Skeletal muscle satellite cell (primary cell): ENCODE measurements at regions not wholly inside any gene's neighbourhood (a gene's known extent, or its start where the extent isn't known, plus 50 kb on each side); places are given as distances from the start of the nearest gene placed in this dataset.

ENCODE experiments used
- H3K27me3 ChIP-seq: 2 replicates; pipeline ENCODE4 v1.7.0; 2013; ENCODE audit warnings: low read length; ENCODE audit not compliant: control insufficient read depth, insufficient read depth
- H3K36me3 ChIP-seq: 2 replicates; pipeline ENCODE4 v1.7.0; 2013; ENCODE audit warnings: mild to moderate bottlenecking, control low read depth, low read length; ENCODE audit not compliant: insufficient read depth
- H3K4me1 ChIP-seq: 2 replicates; pipeline ENCODE4 v1.7.0; 2013; ENCODE audit warnings: low read length; ENCODE audit not compliant: control insufficient read depth, insufficient read depth
- H3K4me2 ChIP-seq: 2 replicates; pipeline ENCODE4 v1.7.0; 2013; ENCODE audit warnings: mild to moderate bottlenecking, low read length
- H3K4me3 ChIP-seq: 2 replicates; pipeline ENCODE4 v1.7.0; 2013; ENCODE audit warnings: low read length
- H3K9ac ChIP-seq: 2 replicates; pipeline ENCODE4 v1.7.0; 2013; ENCODE audit warnings: mild to moderate bottlenecking, low read depth, low read length, moderate library complexity
- H3K9me3 ChIP-seq: replicated peaks from 2 replicates; pipeline ENCODE4 v1.7.0; 2013; ENCODE audit warnings: mild to moderate bottlenecking, control low read depth, low read length

DNA sequence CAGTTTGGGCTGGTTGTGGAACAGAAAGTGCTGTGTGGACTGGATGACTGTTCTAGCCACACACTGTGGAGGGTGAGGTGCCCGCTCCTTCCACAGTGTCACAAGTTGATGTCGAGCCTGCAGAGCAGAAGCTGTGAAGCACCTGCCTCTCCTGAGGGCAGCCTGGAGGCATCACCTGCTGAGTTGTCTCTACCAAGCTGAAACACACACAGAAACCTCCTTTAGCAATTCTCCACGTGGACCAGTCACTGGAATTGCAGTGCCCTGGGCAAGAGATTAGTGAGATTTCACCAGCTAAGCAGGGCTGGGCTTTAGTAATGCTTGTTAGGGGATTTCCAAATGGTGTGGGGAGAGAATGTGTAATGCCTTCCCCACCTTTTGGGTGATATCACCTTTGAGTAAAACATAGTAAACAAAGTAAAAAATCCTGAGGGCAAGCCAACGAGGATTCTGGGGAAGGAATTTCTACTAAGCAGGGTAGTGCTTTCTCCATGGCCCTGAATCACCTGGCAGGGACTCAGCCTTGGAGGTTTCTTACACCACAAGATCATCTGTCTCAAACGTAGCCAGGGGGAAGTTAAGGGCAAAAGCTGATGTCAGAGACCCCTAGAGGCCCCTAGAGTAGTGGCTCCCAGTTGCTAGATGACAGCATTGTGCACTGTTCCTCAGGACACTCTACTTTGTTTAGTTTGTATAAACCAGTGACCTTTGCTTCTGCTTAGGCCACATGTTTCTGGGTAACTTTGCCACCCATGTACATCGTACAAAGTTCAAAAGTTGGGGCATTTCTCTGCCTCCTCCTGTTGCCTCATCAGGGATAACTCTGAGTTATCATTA lies 233.1 kb upstream of the IGFBP3 start:
- peaks cover 21% of the 10 kb centered on the region for H3K4me1 ChIP-seq
- H3K36me3 ChIP-seq, result no peaks in the 10 kb centered on the region
- H3K9ac ChIP-seq, result no peak overlapping the region
- no peak overlapping the region for H3K4me3 ChIP-seq
- H3K27me3 ChIP-seq, result no peaks in the 10 kb centered on the region
- H3K9me3 ChIP-seq, result no peaks in the 10 kb centered on the region
- no peak overlapping the region for H3K4me2 ChIP-seq

DNA sequence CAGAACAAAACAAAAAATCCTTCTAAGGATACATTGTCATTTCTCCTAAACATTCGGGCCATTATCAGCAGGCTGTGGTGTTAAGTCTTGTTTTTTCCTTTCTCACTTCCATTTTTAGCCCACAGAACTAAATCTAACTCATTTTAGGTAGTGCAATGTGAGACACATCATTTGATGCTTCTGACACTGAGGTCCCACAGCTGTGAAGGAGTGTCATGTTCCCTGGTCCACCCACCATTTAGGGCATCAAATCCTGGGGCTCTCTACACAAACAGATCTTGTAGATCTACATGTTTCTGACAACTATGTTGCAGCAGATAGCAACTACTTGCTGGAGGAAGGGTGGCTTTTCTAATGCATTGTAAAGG lies 232.5 kb upstream of the IGFBP3 start:
- Histone ChIP-seq H3K4me3 (no peak overlapping the region), H3K4me1 (peaks cover 21% of the 10 kb centered on the region), H3K9ac (no peak overlapping the region), H3K27me3 (no peaks in the 10 kb centered on the region), H3K36me3 (no peaks in the 10 kb centered on the region), H3K9me3 (no peaks in the 10 kb centered on the region), H3K4me2 (no peak overlapping the region)

DNA sequence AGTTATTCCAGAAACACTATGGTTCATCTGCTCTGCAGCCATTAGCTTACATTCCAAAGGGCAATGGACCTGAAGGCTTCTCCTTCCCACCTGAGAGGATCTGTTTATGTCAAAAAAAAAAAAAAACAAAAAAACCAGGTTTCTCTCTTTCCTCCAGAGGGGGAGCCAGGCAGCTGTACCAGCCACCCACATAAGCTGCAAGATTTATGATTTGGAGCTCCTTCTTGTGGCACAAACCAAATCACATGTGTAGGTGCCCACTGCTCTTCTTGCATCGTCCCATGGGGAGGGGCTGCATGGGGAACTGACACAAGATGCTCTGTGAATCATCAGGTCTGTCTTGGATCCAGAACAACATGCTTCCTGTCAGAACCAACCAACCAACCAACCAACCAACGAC lies 231.6 kb upstream of the IGFBP3 start:
- Histone ChIP-seq H3K4me2 (no peak overlapping the region), H3K9me3 (no peaks in the 10 kb centered on the region), H3K4me1 (peaks cover 23% of the 10 kb centered on the region), H3K36me3 (no peaks in the 10 kb centered on the region), H3K9ac (no peak overlapping the region), H3K4me3 (no peak overlapping the region), H3K27me3 (no peaks in the 10 kb centered on the region)

DNA sequence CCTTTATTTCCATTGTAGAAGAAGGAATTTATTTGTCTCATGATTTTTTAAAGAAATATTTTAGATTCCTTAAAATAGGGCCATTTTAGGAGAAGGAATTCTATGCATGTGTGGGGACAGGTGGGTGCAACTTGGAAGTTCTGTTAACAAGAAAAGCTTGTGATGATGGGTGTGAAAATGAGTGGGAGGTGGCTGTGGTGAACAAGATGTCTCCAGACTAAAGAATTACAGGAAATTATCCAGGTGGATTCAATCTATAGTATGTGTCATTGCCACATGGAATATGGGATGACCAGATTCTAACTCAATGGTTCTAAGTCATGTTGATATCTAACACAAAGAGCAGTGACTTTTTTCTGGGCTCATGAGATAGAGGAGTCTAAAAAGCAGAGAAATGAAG lies 229.6 kb upstream of the IGFBP3 start:
- Histone ChIP-seq H3K9me3 (no peaks in the 10 kb centered on the region), H3K4me2 (no peak overlapping the region), H3K4me1 (peaks cover 37% of the 10 kb centered on the region), H3K27me3 (no peaks in the 10 kb centered on the region), H3K36me3 (no peaks in the 10 kb centered on the region), H3K9ac (no peak overlapping the region), H3K4me3 (no peak overlapping the region)

DNA sequence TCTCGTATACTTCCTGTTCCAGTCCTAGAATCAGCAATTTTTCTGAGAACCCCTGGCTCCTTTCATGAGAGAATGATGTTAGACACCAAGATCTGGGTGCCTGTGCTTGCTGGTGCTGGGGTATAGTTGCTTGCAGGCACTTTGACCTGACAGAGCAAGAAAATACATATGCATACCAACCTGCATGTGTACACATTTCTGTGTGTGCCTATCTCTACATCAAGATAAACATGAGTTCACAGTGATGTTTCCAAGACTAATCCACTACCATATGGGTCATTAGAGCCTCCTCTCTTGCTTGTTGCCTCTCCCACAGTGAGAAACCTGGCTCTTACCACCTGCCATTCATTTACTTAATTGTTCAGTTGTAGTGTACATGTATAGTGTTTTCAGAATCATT lies 229.1 kb upstream of the IGFBP3 start:
- no peaks in the 10 kb centered on the region for H3K36me3 ChIP-seq
- no peak overlapping the region for H3K9ac ChIP-seq
- H3K4me3 ChIP-seq, result no peak overlapping the region
- H3K27me3 ChIP-seq, result no peaks in the 10 kb centered on the region
- H3K4me1 ChIP-seq, result peaks cover 40% of the 10 kb centered on the region
- H3K9me3 ChIP-seq, result no peaks in the 10 kb centered on the region
- no peak overlapping the region for H3K4me2 ChIP-seq

DNA sequence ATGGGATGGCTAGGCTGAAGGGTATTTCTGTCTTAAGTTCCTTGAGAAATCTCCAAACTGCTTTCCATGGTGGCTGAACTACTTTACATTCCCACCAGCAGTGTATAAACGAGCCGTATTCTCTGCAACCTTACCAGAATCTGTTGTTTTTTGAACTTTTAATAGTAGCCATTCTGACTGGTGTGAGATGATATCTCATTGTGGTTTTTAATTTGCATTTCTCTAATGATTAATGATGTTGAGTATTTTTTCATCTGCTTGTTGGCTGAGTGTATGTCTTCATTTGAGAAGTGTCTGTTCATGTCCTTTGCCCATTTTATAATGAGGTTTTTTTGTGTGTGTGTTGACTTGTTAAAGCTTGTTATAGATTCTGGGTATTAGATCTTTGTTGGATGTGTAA lies 226.8 kb upstream of the IGFBP3 start:
- Histone ChIP-seq H3K4me2 (no peak overlapping the region), H3K9ac (peak overlapping the region; percentile 85), H3K27me3 (no peaks in the 10 kb centered on the region), H3K9me3 (no peaks in the 10 kb centered on the region), H3K4me3 (no peak overlapping the region), H3K4me1 (peaks cover 58% of the 10 kb centered on the region), H3K36me3 (no peaks in the 10 kb centered on the region)

DNA sequence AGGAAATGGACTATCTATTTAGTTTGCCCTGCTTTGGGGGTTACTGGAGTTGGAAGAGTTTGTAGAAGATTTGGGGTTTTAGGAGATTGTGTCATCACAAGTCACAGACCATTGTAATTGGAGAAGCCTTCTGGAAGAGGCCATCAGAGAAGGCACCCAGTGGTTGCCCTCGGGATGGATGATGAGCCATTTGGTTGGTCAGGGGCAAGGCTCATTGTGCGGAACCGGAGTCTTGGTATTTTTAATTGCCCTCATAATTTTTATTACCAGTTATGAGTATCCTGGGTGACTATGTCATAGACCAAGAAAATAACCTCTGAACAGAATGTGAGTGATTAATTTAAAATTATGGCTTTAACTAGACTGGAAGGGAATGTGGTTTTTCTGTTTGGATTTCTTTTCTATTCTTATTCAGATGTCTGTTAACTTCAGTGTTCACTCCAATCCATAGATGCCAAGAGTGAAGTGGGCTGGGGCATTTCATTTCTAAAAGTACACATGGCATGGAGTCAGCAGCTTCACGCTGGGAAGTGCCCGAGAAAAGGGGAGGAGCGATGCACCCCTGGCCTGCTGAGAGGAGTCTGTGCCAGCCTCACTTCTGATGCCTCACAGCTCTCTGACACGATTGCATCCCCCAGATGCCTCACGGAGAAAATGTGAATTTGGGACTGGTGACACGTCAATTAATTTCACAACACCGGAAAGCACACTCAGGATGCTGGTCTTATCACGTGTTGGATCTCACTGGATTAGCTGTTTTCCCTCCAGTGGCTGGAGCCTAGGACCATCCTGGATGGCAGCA lies 225.6 kb upstream of the IGFBP3 start:
- H3K36me3 ChIP-seq, result no peaks in the 10 kb centered on the region
- no peaks in the 10 kb centered on the region for H3K9me3 ChIP-seq
- H3K9ac ChIP-seq, result peak overlapping the region; percentile 85
- H3K27me3 ChIP-seq, result no peaks in the 10 kb centered on the region
- peaks cover 56% of the 10 kb centered on the region for H3K4me1 ChIP-seq
- H3K4me3 ChIP-seq, result peak overlapping the region; percentile 44
- H3K4me2 ChIP-seq, result peak overlapping the region; percentile 66

DNA sequence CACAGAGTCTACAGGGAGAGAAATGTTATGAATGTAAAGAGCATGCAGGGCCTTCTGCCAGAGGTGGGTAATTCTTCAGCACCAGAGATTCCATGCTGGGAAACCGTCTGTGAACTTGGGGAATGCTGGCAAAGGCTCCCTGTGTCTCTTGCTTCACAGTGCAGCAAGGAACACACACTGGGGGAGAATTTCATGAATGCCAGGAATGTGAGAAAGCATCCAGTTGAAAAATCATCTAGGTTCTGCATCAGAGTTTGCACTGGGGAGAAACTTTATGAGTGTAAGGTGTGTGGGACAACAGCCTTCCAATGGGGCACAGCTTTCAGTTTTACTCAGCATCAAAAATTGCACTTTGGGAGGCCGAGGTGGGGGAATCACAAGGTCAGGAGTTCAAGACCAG lies 224.3 kb upstream of the IGFBP3 start:
- Histone ChIP-seq H3K9me3 (no peaks in the 10 kb centered on the region), H3K9ac (peak overlapping the region; percentile 85), H3K27me3 (no peaks in the 10 kb centered on the region), H3K4me3 (peak overlapping the region; percentile 44), H3K4me1 (peaks cover 45% of the 10 kb centered on the region), H3K36me3 (no peaks in the 10 kb centered on the region), H3K4me2 (peak overlapping the region; percentile 66)

DNA sequence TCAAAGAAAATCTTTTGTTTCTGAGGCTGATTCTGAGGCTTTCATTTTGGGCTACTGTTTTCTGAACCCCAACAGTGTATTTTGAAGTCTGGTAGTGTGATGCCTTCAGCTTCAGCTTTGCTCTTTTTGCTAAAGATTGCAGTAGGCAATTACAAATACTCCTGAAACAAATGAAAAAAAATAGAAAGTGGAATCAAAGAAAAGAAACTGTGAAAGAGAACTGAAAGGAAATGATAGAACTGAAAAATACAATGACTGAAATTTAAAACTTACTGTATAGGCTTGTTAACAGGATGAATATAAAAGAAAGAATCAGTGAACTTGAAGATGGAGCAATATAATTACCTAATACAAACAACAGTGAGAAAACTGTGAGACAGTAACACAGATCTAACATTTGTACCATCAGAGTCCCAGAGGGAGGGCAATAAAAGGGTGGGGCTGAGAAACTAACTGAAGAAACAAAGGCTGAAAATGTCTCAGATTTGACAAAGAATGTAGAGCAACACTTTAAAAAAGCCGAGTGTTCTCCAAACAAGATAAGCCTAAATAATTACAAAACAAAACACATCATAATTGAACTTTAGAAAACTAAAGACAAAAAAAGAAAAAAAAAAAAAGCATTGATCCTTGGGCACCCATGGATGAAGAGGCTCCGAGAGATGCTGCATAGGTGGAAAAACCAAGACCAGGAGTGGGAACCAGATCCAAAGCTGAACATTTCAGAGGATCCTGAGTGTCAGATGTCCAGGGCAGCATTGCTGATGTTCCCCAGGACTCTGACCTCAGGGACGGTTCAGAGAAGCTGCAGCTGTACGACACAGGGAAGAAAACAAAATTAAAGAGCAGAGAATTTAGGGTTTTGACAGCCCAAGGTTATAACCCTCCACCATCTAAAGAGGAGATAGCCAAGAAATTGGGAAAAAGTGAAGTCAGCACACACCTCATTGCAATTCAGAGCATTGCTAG lies 223.2 kb upstream of the IGFBP3 start:
- peak overlapping the region; percentile 81 for H3K9ac ChIP-seq
- H3K4me2 ChIP-seq, result peak overlapping the region; percentile 53
- peaks cover 48% of the 10 kb centered on the region for H3K4me1 ChIP-seq
- no peaks in the 10 kb centered on the region for H3K9me3 ChIP-seq
- H3K36me3 ChIP-seq, result no peaks in the 10 kb centered on the region
- no peaks in the 10 kb centered on the region for H3K27me3 ChIP-seq
- H3K4me3 ChIP-seq, result peak overlapping the region; percentile 17

DNA sequence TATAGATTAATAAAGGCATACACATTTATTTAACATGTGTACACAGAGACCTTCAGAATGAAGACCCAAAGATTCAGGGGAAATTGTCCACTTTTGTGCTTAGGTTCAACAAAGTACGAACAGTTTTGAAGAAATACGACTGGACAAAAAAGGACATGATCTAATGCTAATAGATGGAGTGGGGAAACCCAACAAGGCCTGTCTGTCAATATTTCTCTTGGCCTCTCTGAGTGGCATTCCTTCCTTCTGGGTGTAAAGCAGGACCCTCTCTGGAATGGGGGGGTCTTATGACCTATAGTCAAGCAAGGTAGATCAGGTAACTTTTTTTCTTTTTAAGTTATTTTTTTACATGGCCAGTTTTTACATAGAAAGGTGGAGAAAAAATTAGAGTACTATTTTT lies 222.3 kb upstream of the IGFBP3 start:
- H3K4me2 ChIP-seq, result no peak overlapping the region
- peak overlapping the region; percentile 81 for H3K9ac ChIP-seq
- H3K4me3 ChIP-seq, result no peak overlapping the region
- H3K27me3 ChIP-seq, result no peaks in the 10 kb centered on the region
- no peaks in the 10 kb centered on the region for H3K36me3 ChIP-seq
- no peaks in the 10 kb centered on the region for H3K9me3 ChIP-seq
- H3K4me1 ChIP-seq, result peaks cover 56% of the 10 kb centered on the region

DNA sequence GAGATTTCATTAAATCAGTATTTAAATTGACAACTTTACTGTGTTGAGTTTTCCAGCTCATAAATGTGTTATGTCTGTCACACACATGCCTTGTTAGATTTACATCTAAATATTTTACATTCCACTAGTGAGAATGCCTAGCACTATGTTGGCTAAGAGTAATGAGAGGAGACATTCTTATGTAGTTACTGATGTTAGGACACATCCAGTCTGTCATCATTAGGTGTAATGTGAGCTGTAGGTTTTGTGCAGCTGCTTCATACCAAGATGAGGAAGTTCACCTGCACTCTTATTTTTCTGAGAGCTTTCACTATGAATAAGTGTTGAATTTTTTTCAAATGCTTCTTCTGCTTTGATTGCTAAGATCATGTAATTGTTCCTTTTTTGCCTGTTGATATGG lies 218.0 kb upstream of the IGFBP3 start:
- Histone ChIP-seq H3K4me2 (peak overlapping the region; percentile 47), H3K4me3 (no peak overlapping the region), H3K27me3 (no peaks in the 10 kb centered on the region), H3K36me3 (no peaks in the 10 kb centered on the region), H3K9ac (peak overlapping the region; percentile 69), H3K9me3 (no peaks in the 10 kb centered on the region), H3K4me1 (peaks cover 21% of the 10 kb centered on the region)
